T follicular helper cell (primary cell): ENCODE measurements at regions not wholly inside any gene's neighbourhood (a gene's known extent, or its start where the extent isn't known, plus 50 kb on each side); places are given as distances from the start of the nearest gene placed in this dataset.
"Not testable (repeated sequence)": the region's sequence is repeated elsewhere in the genome, so short reads cannot be mapped to it uniquely, and the experiment has no call there.

ENCODE experiments used
- DNase-seq: peaks from one replicate; pipeline ENCODE4 v3.0.0-alpha.2; 2020; ENCODE audit warnings: low read depth

GRCh38 chr3:157920822-157921700 is 185.2 kb downstream of the SHOX2 start:
- DNase-seq, result no peak

- no peak for DNase-seq
Measured at GRCh38 chr3:157919319-157919887, 186.8 kb downstream of the SHOX2 start.

GRCh38 chr3:157918402-157918801 is 187.8 kb downstream of the SHOX2 start:
- DNase-seq, result no peak

- no peak for DNase-seq
Measured at GRCh38 chr3:157916672-157917071, 189.5 kb downstream of the SHOX2 start.

- no peak for DNase-seq
Measured at GRCh38 chr3:157914882-157915281, 191.3 kb downstream of the SHOX2 start.

- DNase-seq, result no peak
Measured at GRCh38 chr3:157913741-157914150, 192.5 kb downstream of the SHOX2 start.

GRCh38 chr3:157912514-157913451 is 193.4 kb downstream of the SHOX2 start:
- DNase-seq, result no peak

- DNase-seq, result no peak
Measured at GRCh38 chr3:157906627-157907026, 199.6 kb downstream of the SHOX2 start.

GRCh38 chr3:157905885-157906284 is 200.3 kb downstream of the SHOX2 start:
- no peak for DNase-seq

GRCh38 chr3:157902680-157903079 is 203.5 kb downstream of the SHOX2 start:
- DNase-seq, result not testable (repeated sequence)

- DNase-seq, result no peak
Measured at GRCh38 chr3:157888040-157888439, 218.2 kb downstream of the SHOX2 start.

- no peak for DNase-seq
Measured at GRCh38 chr3:157876556-157876955, 229.7 kb downstream of the SHOX2 start.

GRCh38 chr3:157872902-157873301 is 233.3 kb downstream of the SHOX2 start:
- DNase-seq, result no peak

- DNase-seq, result no peak
Measured at GRCh38 chr3:157871838-157872460, 234.3 kb downstream of the SHOX2 start.

GRCh38 chr3:157871248-157871647 is 235.0 kb downstream of the SHOX2 start:
- no peak for DNase-seq

- DNase-seq, result no peak
Measured at GRCh38 chr3:157868946-157869345, 237.3 kb downstream of the SHOX2 start.

GRCh38 chr3:157868196-157868595 is 238.0 kb downstream of the SHOX2 start:
- no peak for DNase-seq

- no peak for DNase-seq
Measured at GRCh38 chr3:157865352-157866000, 240.7 kb downstream of the SHOX2 start.

GRCh38 chr3:157861076-157861765 is 245.0 kb downstream of the SHOX2 start:
- DNase-seq, result no peak

- no peak for DNase-seq
Measured at GRCh38 chr3:157859541-157859940, 246.7 kb downstream of the SHOX2 start.

- no peak for DNase-seq
Measured at GRCh38 chr3:157858821-157859220, 247.4 kb downstream of the SHOX2 start.
